IMR-90 (cell line): ENCODE measurements at regions not wholly inside any gene's neighbourhood (a gene's known extent, or its start where the extent isn't known, plus 50 kb on each side); places are given as distances from the start of the nearest gene placed in this dataset.

ENCODE experiments used
- ATAC-seq: fragments of 200-7000 bp; cut with Tn5 transposase; 2 replicates; pipeline ENCODE4 v1.9.1; 2020; ENCODE audit warnings: low read depth, mild to moderate bottlenecking, moderate library complexity
- BruUV-seq: library from RNA; stranded (reverse); fragments of 400-500 nt; replicated peaks from 2 replicates; lab custom pipeline; 2021; lab: Mats Ljungman, UMichigan
- CTCF ChIA-PET: fragments of 300-600 bp; formaldehyde crosslinking; extraction: SDS; loops from one replicate; lab custom pipeline; 2021; ENCODE audit warnings: antibody characterized with exemption; lab: Yijun Ruan, JAX
- POLR2A ChIA-PET: fragments of 300-600 bp; sonication (Branson Sonifier 250); formaldehyde crosslinking; loops from one replicate; lab custom pipeline; 2022; ENCODE audit warnings: antibody characterized with exemption; ENCODE audit not compliant: unreplicated experiment; lab: Charles Lee
- DNase-seq: peaks from one replicate; pipeline ENCODE4 v3.0.0; 2013
- H2AFZ ChIP-seq: replicated peaks from 2 replicates; pipeline ENCODE3; 2013; ENCODE audit warnings: low read length, mild to moderate bottlenecking; ENCODE audit not compliant: poor library complexity
- H2AK5ac ChIP-seq: 2 replicates; pipeline ENCODE4 v1.6.1; 2013; ENCODE audit warnings: low read depth, low read length, inconsistent platforms
- H2AK9ac ChIP-seq: replicated peaks from 2 replicates; pipeline ENCODE3; 2013; ENCODE audit warnings: mild to moderate bottlenecking, low read depth, low read length, moderate library complexity; ENCODE audit not compliant: poor library complexity
- H2BK120ac ChIP-seq: 2 replicates; pipeline ENCODE4 v1.6.1; 2013; ENCODE audit warnings: low read depth, low read length, inconsistent platforms
- H2BK15ac ChIP-seq: 3 replicates; pipeline ENCODE4 v1.6.1; 2013; ENCODE audit warnings: low read depth, low read length, inconsistent platforms
- H2BK20ac ChIP-seq: 2 replicates; pipeline ENCODE4 v1.6.1; 2013; ENCODE audit warnings: low read depth, mild to moderate bottlenecking, inconsistent platforms, low read length, moderate library complexity
- H2BK5ac ChIP-seq: 2 replicates; pipeline ENCODE4 v1.6.1; 2013; ENCODE audit warnings: mild to moderate bottlenecking, low read depth, low read length, inconsistent platforms; ENCODE audit not compliant: poor library complexity, severe bottlenecking
- H3K14ac ChIP-seq: replicated peaks from 2 replicates; pipeline ENCODE4 v1.6.1; 2013; ENCODE audit warnings: low read depth, low read length, inconsistent platforms
- H3K18ac ChIP-seq: 2 replicates; pipeline ENCODE4 v1.6.1; 2013; ENCODE audit warnings: low read depth, low read length, control low read depth
- H3K23ac ChIP-seq: 2 replicates; pipeline ENCODE4 v1.6.1; 2013; ENCODE audit warnings: low read depth, low read length, inconsistent platforms
- H3K27ac ChIP-seq: 2 replicates; pipeline ENCODE4 v1.5.1; 2013; ENCODE audit warnings: mild to moderate bottlenecking, control low read depth, low read length; ENCODE audit not compliant: insufficient read depth
- H3K27me3 ChIP-seq: 2 replicates; pipeline ENCODE4 v1.6.1; 2013; ENCODE audit warnings: low read length; ENCODE audit not compliant: control insufficient read depth, insufficient read depth
- H3K36me3 ChIP-seq: 2 replicates; pipeline ENCODE4 v1.6.1; 2013; ENCODE audit warnings: low read length, mixed read lengths; ENCODE audit not compliant: control insufficient read depth, insufficient read depth
- H3K4ac ChIP-seq: 2 replicates; pipeline ENCODE4 v1.6.1; 2013; ENCODE audit warnings: low read depth, low read length, inconsistent platforms
- H3K4me1 ChIP-seq: 2 replicates; pipeline ENCODE4 v1.6.1; 2013; ENCODE audit warnings: low read length, mixed read lengths; ENCODE audit not compliant: control insufficient read depth, insufficient read depth
- H3K4me2 ChIP-seq: 2 replicates; pipeline ENCODE4 v1.6.1; 2013; ENCODE audit warnings: low read depth, mild to moderate bottlenecking, control low read depth, low read length, moderate library complexity
- H3K4me3 ChIP-seq: 2 replicates; pipeline ENCODE4 v1.5.1; 2013; ENCODE audit warnings: low read depth, mild to moderate bottlenecking, control low read depth, low read length, moderate library complexity; ENCODE audit not compliant: insufficient read depth
- H3K56ac ChIP-seq: 2 replicates; pipeline ENCODE4 v1.6.1; 2013; ENCODE audit warnings: low read length, inconsistent platforms; ENCODE audit not compliant: insufficient read depth; ENCODE audit errors: extremely low read depth
- H3K79me1 ChIP-seq, 2 experiments: 2 replicates each; pipeline ENCODE4 v1.6.1; 2013; ENCODE audit warnings: low read length in 2 of 2, inconsistent platforms in 1 of 2, low read depth in 1 of 2
- H3K9ac ChIP-seq: 2 replicates; pipeline ENCODE4 v1.6.1; 2013; ENCODE audit warnings: low read depth, low read length, control low read depth
- H3K9me1 ChIP-seq: 2 replicates; pipeline ENCODE4 v1.6.1; 2013; ENCODE audit warnings: low read length, inconsistent platforms; ENCODE audit not compliant: insufficient read depth
- H3K9me3 ChIP-seq: 2 replicates; pipeline ENCODE4 v1.6.1; 2013; ENCODE audit warnings: low read length; ENCODE audit not compliant: control insufficient read depth, insufficient read depth
- H4K20me1 ChIP-seq: 2 replicates; pipeline ENCODE4 v1.6.1; 2013; ENCODE audit warnings: low read length, inconsistent platforms; ENCODE audit not compliant: insufficient read depth
- H4K5ac ChIP-seq: 2 replicates; pipeline ENCODE4 v1.6.1; 2013; ENCODE audit warnings: mild to moderate bottlenecking, low read depth, low read length, control low read depth
- H4K8ac ChIP-seq, 2 experiments: 2 replicates each; pipeline ENCODE4 v1.6.1; 2013; ENCODE audit warnings: low read depth in 2 of 2, low read length in 2 of 2, control low read depth in 1 of 2, inconsistent platforms in 1 of 2
- H4K91ac ChIP-seq: 2 replicates; pipeline ENCODE4 v1.6.1; 2013; ENCODE audit warnings: low read depth, low read length, inconsistent platforms; ENCODE audit not compliant: insufficient read depth
- BHLHE40 ChIP-seq: fragments of 150-350 bp; IDR thresholded peaks from 2 replicates; pipeline ENCODE4 v1.6.1; 2016; ENCODE audit warnings: mild to moderate bottlenecking, low read depth, low read length
- CEBPB ChIP-seq: IDR thresholded peaks from 2 replicates; pipeline ENCODE4 v1.6.1; 2012; ENCODE audit warnings: low read depth, low read length, improper control_type of control experiment
- CHD1 ChIP-seq: IDR thresholded peaks from 2 replicates; pipeline ENCODE4 v1.6.1; 2012; ENCODE audit warnings: low read depth, low read length, improper control_type of control experiment
- FOS ChIP-seq: fragments of 150-350 bp; IDR thresholded peaks from 2 replicates; pipeline ENCODE4 v1.6.1; 2016; ENCODE audit warnings: low read depth, low read length
- MAFK ChIP-seq: IDR thresholded peaks from 2 replicates; pipeline ENCODE4 v1.6.1; 2012; ENCODE audit warnings: low read depth, low read length, improper control_type of control experiment
- MAZ ChIP-seq: IDR thresholded peaks from 2 replicates; pipeline ENCODE4 v1.6.1; 2012; ENCODE audit warnings: low read depth, mild to moderate bottlenecking, low read length, improper control_type of control experiment, moderate library complexity, borderline replicate concordance
- MXI1 ChIP-seq: IDR thresholded peaks from 2 replicates; pipeline ENCODE4 v1.6.1; 2012; ENCODE audit warnings: low read depth, mild to moderate bottlenecking, low read length, moderate library complexity, borderline replicate concordance
- NFE2L2 ChIP-seq: fragments of 150-350 bp; IDR thresholded peaks from 2 replicates; pipeline ENCODE4 v1.6.1; 2016; ENCODE audit warnings: low read depth, mild to moderate bottlenecking, low read length
- POLR2A ChIP-seq: IDR thresholded peaks from 2 replicates; pipeline ENCODE4 v1.6.1; 2012; ENCODE audit warnings: mild to moderate bottlenecking, low read depth, low read length
- RAD21 ChIP-seq: IDR thresholded peaks from 2 replicates; pipeline ENCODE4 v1.6.1; 2012; ENCODE audit warnings: low read length, improper control_type of control experiment
- RCOR1 ChIP-seq: IDR thresholded peaks from 2 replicates; pipeline ENCODE4 v1.6.1; 2012; ENCODE audit warnings: mild to moderate bottlenecking, low read length, improper control_type of control experiment; ENCODE audit not compliant: insufficient replicate concordance
- RFX5 ChIP-seq: IDR thresholded peaks from 2 replicates; pipeline ENCODE4 v1.8.0; 2012; ENCODE audit warnings: low read depth, mild to moderate bottlenecking, low read length, moderate library complexity
- SMC3 ChIP-seq: fragments of 150-350 bp; IDR thresholded peaks from 2 replicates; pipeline ENCODE4 v1.6.1; 2016; ENCODE audit warnings: low read depth, mild to moderate bottlenecking, antibody characterized with exemption, low read length, moderate library complexity
- WGBS, 2 experiments: methylation state at CpG; one replicate each; pipeline versions ENCODE4 v1.1.5 to v1.1.7; 2013; ENCODE audit warnings: missing lambda C conversion rate in 2 of 2; ENCODE audit not compliant: insufficient read length in 1 of 2; ENCODE audit errors: extremely low coverage in 2 of 2; 5-methylcytosine and 5-hydroxymethylcytosine counted together
- dilution Hi-C: fragments of 300-500 bp; cut with HindIII; formaldehyde crosslinking; loops from one replicate; pipeline ENCODE4 v1.14.3; 2018; ENCODE audit warnings: low sequenced_read_pairs; ENCODE audit not compliant: unreplicated experiment
- in situ Hi-C: fragments of 300-500 bp; cut with MboI; formaldehyde crosslinking; loops from 3 replicates; pipeline ENCODE4 v1.14.3; 2019; ENCODE audit warnings: low sequenced_read_pairs, inconsistent platforms, mixed read lengths
- intact Hi-C: fragments of 100-400 bp; cut with micrococcal nuclease; formaldehyde crosslinking; loops from 2 replicates; pipeline ENCODE4 v1.10.0; 2022
- TF ChIP-seq, protein P1 (sequence below): fragments of 150-350 bp; IDR thresholded peaks from 2 replicates; pipeline ENCODE4 v1.6.1; 2017; ENCODE audit warnings: mild to moderate bottlenecking, antibody characterized with exemption, low read length, low read depth
- TF ChIP-seq, protein P2 (sequence below): conservative IDR thresholded peaks from 2 replicates; pipeline ENCODE4 v1.5.1; 2012; ENCODE audit warnings: mild to moderate bottlenecking, low read depth, low read length, improper control_type of control experiment
- TF ChIP-seq, protein P3 (sequence below): fragments of 150-350 bp; IDR thresholded peaks from 2 replicates; pipeline ENCODE4 v1.6.1; 2016; ENCODE audit warnings: low read depth, mild to moderate bottlenecking, low read length, moderate library complexity, borderline replicate concordance

GRCh38 chr6:108774555-108774954 is 73.7 kb upstream of the ARMC2 start:
- no peak overlapping the region for H4K91ac ChIP-seq
- H3K36me3 ChIP-seq: no peaks in the 10 kb centered on the region
- 71% methylated on average over 1 of the region's 3 CpGs; no CpG with 5 or more reads in 1 of the 2 experiments for WGBS, 2 experiments
- no peak overlapping the region for H2BK20ac ChIP-seq
- TF ChIP-seq, protein P1, sequence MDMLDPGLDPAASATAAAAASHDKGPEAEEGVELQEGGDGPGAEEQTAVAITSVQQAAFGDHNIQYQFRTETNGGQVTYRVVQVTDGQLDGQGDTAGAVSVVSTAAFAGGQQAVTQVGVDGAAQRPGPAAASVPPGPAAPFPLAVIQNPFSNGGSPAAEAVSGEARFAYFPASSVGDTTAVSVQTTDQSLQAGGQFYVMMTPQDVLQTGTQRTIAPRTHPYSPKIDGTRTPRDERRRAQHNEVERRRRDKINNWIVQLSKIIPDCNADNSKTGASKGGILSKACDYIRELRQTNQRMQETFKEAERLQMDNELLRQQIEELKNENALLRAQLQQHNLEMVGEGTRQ: no peak
- no peak for TF ChIP-seq MXI1
- no peak for TF ChIP-seq RFX5
- no peak for TF ChIP-seq FOS
- TF ChIP-seq SMC3: no peak
- no peak for TF ChIP-seq CEBPB
- no peak for TF ChIP-seq MAFK
- no peak for TF ChIP-seq RCOR1
- TF ChIP-seq, protein P2, sequence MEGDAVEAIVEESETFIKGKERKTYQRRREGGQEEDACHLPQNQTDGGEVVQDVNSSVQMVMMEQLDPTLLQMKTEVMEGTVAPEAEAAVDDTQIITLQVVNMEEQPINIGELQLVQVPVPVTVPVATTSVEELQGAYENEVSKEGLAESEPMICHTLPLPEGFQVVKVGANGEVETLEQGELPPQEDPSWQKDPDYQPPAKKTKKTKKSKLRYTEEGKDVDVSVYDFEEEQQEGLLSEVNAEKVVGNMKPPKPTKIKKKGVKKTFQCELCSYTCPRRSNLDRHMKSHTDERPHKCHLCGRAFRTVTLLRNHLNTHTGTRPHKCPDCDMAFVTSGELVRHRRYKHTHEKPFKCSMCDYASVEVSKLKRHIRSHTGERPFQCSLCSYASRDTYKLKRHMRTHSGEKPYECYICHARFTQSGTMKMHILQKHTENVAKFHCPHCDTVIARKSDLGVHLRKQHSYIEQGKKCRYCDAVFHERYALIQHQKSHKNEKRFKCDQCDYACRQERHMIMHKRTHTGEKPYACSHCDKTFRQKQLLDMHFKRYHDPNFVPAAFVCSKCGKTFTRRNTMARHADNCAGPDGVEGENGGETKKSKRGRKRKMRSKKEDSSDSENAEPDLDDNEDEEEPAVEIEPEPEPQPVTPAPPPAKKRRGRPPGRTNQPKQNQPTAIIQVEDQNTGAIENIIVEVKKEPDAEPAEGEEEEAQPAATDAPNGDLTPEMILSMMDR: no peak
- TF ChIP-seq MAZ: no peak
- TF ChIP-seq, protein P3, sequence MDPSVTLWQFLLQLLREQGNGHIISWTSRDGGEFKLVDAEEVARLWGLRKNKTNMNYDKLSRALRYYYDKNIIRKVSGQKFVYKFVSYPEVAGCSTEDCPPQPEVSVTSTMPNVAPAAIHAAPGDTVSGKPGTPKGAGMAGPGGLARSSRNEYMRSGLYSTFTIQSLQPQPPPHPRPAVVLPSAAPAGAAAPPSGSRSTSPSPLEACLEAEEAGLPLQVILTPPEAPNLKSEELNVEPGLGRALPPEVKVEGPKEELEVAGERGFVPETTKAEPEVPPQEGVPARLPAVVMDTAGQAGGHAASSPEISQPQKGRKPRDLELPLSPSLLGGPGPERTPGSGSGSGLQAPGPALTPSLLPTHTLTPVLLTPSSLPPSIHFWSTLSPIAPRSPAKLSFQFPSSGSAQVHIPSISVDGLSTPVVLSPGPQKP: no peak
- TF ChIP-seq CHD1: no peak
- no peak for TF ChIP-seq RAD21
- TF ChIP-seq NFE2L2: no peak
- TF ChIP-seq POLR2A: no peak
- TF ChIP-seq BHLHE40: no peak
- H4K5ac ChIP-seq: no peak overlapping the region
- no peak overlapping the region for H3K56ac ChIP-seq
- intact Hi-C loops (no loop called here), dilution Hi-C loops (no loop called here), in situ Hi-C loops (no loop called here)
- no TSS peak for BruUV-seq
- H3K18ac ChIP-seq: no peak overlapping the region
- no peak overlapping the region for H3K4me2 ChIP-seq
- POLR2A ChIA-PET: no interaction called here
- no peak overlapping the region for H3K4me3 ChIP-seq
- no peak overlapping the region for H4K8ac ChIP-seq
- no peak overlapping the region for H3K23ac ChIP-seq
- no peak overlapping the region for H3K14ac ChIP-seq
- no peaks in the 10 kb centered on the region for H3K79me1 ChIP-seq
- H2BK120ac ChIP-seq: no peak overlapping the region
- DNase-seq (no peak), ATAC-seq (no peak)
- H3K9me3 ChIP-seq: no peaks in the 10 kb centered on the region
- CTCF ChIA-PET: no interaction called here
- H2AK9ac ChIP-seq: no peak overlapping the region
- no peak overlapping the region for H3K9ac ChIP-seq
- H2AK5ac ChIP-seq: no peak overlapping the region
- no peak overlapping the region for H2BK15ac ChIP-seq
- no peak overlapping the region for H3K4ac ChIP-seq
- H3K4me1 ChIP-seq: no peaks in the 10 kb centered on the region
- H2AFZ ChIP-seq: no peak overlapping the region
- H3K27me3 ChIP-seq: no peaks in the 10 kb centered on the region
- H3K27ac ChIP-seq: no peak overlapping the region
- H2BK5ac ChIP-seq: no peak overlapping the region
- H4K20me1 ChIP-seq: no peaks in the 10 kb centered on the region
- no peaks in the 10 kb centered on the region for H3K9me1 ChIP-seq
